Gastrocnemius medialis (tissue), 4 donors: ENCODE measurements at regions not wholly inside any gene's neighbourhood (a gene's known extent, or its start where the extent isn't known, plus 50 kb on each side); places are given as distances from the start of the nearest gene placed in this dataset.

Experiments used
- CTCF ChIP-seq, 5 experiments: fragments of 450-650 bp in 3 of 5; fragments of 200-600 bp in 2 of 5; sonication (generic) in 2 of 5; IDR thresholded peaks in 4 of 5; conservative IDR thresholded peaks in 1 of 5; 1 replicate in 4 of 5; 2 replicates in 1 of 5; pipeline ENCODE4 v1.5.1; 2016 to 2019; ENCODE audit warnings: antibody characterized with exemption in 5 of 5, mild to moderate bottlenecking in 3 of 5, moderate library complexity in 3 of 5
- POLR2A ChIP-seq, 2 donors: fragments of 450-650 bp; IDR thresholded peaks; one replicate each; pipeline ENCODE4 v1.6.1; 2017; ENCODE audit warnings: antibody characterized with exemption in 2 of 2, mild to moderate bottlenecking in 2 of 2, moderate library complexity in 2 of 2

- TF ChIP-seq CTCF (IDR thresholded peaks at IDR 0.05 in 4 of 5, conservative IDR thresholded peaks at IDR 0.05 in 1 of 5), result no peak
- TF ChIP-seq POLR2A (IDR thresholded peaks at IDR 0.05), result no peak
These were observed 229.3 kb upstream of the HDAC4 start for GRCh38 chr2:239629926-239630617.
